ELR (cell line): ENCODE measurements at regions not wholly inside any gene's neighbourhood (a gene's known extent, or its start where the extent isn't known, plus 50 kb on each side); places are given as distances from the start of the nearest gene placed in this dataset.
A peak's percentile ranks its signal among the peaks of the same experiment; 100 is the strongest.

ENCODE experiments used
- DNase-seq: peaks from one replicate; pipeline ENCODE4 v3.0.0-alpha.2; 2015; ENCODE audit warnings: low read depth

- peak; percentile 97 for DNase-seq
Observed at GRCh38 chr2:196278491-196278911, 107.1 kb upstream of the STK17B start.

GRCh38 chr2:196279541-196279940 lies 108.2 kb upstream of the STK17B start:
- DNase-seq: peak; percentile 66

DNA sequence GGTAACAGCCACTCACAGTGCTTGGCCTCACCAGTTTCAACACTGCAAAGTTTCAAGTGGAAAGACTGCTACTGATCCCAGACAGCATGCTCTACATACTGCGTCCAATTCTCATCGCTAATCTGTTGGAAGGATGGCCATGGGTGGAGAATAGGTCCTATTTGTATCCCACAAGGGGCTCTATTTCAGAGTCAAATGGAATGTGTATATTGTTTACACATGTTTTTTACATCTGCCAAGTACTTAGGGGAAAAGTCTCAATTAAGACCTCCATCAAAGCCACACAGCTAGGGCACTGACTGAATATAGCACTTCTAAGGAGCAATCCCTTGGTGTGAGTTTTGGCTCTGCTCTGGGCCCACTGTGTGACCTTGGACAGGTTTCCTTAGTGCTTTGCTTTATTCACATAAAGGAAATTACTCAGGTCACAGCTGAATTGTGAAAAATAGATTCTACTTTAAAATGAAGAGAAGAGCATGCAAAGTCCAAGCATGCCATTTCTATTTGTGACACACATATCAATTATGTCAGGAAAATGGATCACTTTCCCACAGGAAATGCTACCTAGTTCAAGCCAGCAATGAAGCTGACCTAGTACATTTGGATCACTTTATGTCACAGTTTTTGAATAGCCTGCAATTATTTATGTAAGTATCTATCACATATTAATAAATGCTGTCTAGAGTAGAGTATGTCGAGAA lies 112.9 kb upstream of the STK17B start:
- DNase-seq: peak; percentile 55

- no peak for DNase-seq
Observed at GRCh38 chr2:196284866-196285557, 113.6 kb upstream of the STK17B start.

GRCh38 chr2:196286821-196287220 lies 115.4 kb upstream of the STK17B start:
- no peak for DNase-seq

- no peak for DNase-seq
Observed at GRCh38 chr2:196287523-196287922, 116.1 kb upstream of the STK17B start.

DNA sequence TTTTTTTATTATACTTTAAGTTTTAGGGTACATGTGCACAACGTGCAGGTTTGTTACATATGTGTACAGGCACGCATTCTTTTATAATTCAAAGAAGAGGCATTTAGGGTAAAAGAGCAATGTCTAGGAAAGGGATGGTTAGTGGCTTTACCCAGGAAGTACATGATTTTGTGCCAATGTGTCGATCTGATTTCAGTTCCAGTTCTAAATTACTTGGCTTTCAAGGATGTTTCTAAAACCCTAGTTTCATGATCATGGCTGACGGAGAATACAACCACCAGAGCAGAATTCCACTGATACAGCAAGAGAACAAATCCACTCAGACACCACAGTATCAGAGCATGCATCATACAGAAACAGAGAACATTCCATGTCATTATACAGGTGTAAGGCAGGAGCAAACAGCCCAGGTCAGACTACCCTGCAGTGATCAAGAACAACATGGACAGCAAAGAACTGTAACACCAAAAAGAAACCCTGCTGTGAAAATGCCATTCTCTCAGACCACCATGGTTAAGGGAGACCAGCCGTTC lies 116.7 kb upstream of the STK17B start:
- DNase-seq: no peak

DNA sequence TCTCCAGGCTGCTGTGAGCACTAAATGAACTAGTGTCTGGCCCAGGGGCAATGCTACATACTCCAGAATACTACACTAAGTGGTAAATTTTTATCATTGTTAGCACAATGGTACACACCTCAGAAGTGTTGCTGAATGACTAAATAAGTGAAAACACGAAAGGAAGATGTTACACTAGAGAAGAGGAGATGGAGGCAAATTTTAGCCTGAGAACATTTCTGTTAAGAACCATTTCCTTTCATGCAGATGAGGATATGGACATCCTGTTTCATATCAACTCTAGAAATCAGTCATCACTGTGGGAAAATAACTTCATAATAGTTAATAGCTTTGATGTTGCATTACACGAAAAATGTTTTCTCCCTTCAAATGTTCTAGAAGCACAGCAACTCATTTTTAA lies 117.6 kb upstream of the STK17B start:
- DNase-seq: no peak

- DNase-seq: no peak
Observed at GRCh38 chr2:196290136-196290535, 118.8 kb upstream of the STK17B start.

GRCh38 chr2:196290569-196290968 lies 119.2 kb upstream of the STK17B start:
- DNase-seq: no peak

GRCh38 chr2:196291426-196291825 lies 120.0 kb upstream of the STK17B start:
- no peak for DNase-seq

- DNase-seq: no peak
Observed at GRCh38 chr2:196291873-196292800, 120.8 kb upstream of the STK17B start.

DNA sequence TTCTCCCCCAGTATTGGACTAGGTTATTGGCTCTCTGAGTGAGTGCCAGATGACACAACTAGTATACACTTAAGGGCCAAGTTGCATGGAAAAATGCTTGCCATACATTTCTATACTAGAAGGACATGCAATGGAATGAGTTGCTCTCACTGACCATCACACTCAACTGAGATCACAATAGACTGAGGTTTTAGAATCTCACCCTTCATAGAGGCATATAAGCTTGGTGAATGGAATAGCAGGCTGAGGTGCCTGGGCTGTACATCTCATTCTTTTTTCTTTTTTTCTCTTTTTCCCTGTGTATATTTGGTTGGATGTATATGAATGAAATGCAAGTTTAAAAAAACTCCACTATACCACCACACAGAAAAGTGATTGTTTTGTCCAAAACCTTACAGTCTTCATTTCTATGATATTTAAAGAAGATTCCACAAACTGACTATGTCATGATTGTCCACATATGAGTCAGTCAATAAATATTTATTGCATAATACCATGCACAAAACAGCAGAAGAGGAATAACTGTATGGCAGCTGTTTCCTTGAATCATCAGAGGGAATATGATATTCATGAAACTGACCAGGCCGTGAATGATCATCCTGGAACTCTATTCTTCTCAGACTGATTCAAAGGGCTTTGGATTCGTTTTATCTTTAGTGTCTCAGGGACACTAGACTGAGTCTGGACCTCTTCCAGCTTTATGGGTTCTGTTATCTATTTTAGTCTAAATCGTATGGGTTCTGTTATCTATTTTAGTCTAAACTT lies 122.6 kb upstream of the STK17B start:
- peak; percentile 97 for DNase-seq

- DNase-seq: peak; percentile 72
Observed at GRCh38 chr2:196294516-196294909, 123.1 kb upstream of the STK17B start.

- peak; percentile 17 for DNase-seq
Observed at GRCh38 chr2:196295005-196295404, 123.6 kb upstream of the STK17B start.

GRCh38 chr2:196298106-196298723 lies 126.8 kb upstream of the STK17B start:
- peak; percentile 58 for DNase-seq

GRCh38 chr2:196307775-196308305 lies 136.5 kb upstream of the STK17B start:
- no peak for DNase-seq

GRCh38 chr2:196309691-196310090 lies 138.3 kb upstream of the STK17B start:
- no peak for DNase-seq

GRCh38 chr2:196314157-196314556 lies 142.8 kb upstream of the STK17B start:
- no peak for DNase-seq

GRCh38 chr2:196314780-196315179 lies 143.4 kb upstream of the STK17B start:
- peak; percentile 53 for DNase-seq
